B cell (primary cell): ENCODE measurements at regions not wholly inside any gene's neighbourhood (a gene's known extent, or its start where the extent isn't known, plus 50 kb on each side); places are given as distances from the start of the nearest gene placed in this dataset.

Experiments
- CTCF ChIP-seq: fragments of 200-600 bp; IDR thresholded peaks from one replicate; pipeline ENCODE4 v1.8.0; 2022; ENCODE audit warnings: antibody characterized with exemption, mild to moderate bottlenecking
- EZH2 ChIP-seq: IDR thresholded peaks from 2 replicates; pipeline ENCODE4 v1.6.1; 2012; ENCODE audit warnings: borderline replicate concordance, low read depth, mild to moderate bottlenecking, moderate library complexity, low read length; ENCODE audit not compliant: insufficient read depth, poor library complexity, severe bottlenecking

GRCh38 chr10:128729910-128730420 lies 603.7 kb upstream of the MKI67 start:
- no peak for TF ChIP-seq CTCF
- TF ChIP-seq EZH2: no peak
